ENCODE measurements at regions not wholly inside any gene's neighbourhood (a gene's known extent, or its start where the extent isn't known, plus 50 kb on each side); places are given as distances from the start of the nearest gene placed in this dataset.
"Not testable (repeated sequence)": the region's sequence is repeated elsewhere in the genome, so short reads cannot be mapped to it uniquely, and the experiment has no call there.

GRCh38 chr21:24436236-24436635 is 1171.0 kb downstream of the MRPL39 start:
- DNase-seq: no peak

DNA sequence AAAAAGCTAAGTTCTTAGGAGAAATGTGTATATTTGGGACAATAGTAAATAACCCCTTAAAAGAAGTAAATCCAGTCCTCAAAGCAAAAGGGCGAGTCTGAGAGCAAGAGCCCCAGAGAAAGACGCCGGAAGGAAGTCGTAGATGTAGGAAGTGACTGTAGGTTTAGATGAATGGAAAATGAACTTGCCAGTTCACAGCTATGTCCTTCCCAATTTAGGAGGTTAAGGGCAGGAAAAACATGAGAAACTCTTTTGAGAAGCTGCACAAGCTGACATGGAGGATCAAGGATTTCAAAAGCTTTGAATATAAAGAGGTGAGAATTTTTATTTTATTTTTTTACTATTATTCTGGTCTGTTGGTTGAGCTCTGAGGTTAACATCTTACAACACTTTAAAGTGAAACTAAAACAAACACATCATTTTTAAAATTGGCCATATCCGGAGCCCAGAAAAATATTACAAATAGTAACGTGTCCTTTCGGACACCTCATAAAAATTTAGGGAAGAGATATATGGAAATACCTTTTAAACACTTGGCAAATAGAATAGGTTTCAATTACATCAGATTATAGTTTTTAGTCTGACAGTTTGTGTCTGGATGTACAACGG is 1178.6 kb downstream of the MRPL39 start:
- DNase-seq: no peak

- DNase-seq: no peak
Measured at GRCh38 chr21:24424776-24425175, 1182.5 kb downstream of the MRPL39 start.

- DNase-seq: no peak
Measured at GRCh38 chr21:24423546-24423945, 1183.7 kb downstream of the MRPL39 start.

GRCh38 chr21:24420689-24421088 is 1186.6 kb downstream of the MRPL39 start:
- DNase-seq: no peak

DNA sequence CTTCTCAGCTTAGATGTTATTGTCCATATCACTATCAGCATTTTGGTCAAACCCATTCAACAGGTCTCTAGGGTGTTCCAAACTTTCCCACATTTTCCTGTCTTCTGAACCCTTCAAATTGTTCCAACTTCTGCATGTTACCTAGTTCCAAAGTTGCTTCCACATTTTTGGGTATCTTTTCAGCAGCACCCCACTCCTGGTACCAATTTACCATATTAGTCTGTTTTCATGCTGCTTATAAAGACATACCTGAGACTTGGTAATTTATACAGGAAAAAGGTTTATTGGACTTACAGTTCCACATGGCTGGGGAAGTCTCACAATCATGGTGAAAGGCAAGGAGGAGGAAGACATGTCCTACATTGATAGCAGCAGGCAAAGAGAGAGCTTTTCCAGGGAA is 1187.6 kb downstream of the MRPL39 start:
- DNase-seq: not testable (repeated sequence)

DNA sequence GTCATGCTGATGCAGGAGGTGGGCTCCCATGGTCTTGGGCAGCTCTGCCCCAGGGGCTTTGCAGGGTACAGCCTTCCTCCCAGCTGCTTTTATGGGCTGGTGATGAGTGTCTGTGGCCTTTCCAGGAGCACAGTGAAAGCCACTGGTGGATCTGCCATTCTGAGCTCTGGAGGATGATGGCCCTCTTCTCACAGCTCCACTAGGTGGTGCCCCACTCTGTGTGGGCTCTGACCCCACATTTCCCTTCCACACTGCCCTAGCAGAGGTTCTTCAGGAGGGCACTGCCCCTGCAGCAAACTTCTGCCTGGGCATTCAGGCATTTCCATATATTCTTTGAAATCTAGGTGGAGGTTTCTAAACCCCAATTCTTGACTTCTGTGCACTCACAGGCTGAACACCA is 1188.6 kb downstream of the MRPL39 start:
- DNase-seq: no peak

DNA sequence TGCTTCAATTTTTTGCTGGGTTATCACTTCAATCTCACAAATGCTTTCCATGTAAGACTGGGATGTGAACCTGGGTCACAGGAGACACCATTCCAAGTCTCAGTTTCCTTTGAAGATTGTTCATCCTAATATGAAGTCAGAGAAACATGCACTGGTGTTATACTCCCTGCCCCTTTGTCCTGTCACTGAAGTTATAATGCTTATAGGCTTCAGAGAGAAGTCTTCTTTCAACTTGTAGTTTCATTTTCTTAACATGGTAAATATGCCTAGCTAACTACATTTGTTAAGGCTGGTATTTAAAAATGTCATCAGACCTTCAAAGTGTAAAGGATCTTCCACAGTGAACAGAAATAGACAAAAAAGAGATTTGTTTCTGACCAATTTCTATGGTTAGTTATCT is 1195.9 kb downstream of the MRPL39 start:
- no peak for DNase-seq

DNA sequence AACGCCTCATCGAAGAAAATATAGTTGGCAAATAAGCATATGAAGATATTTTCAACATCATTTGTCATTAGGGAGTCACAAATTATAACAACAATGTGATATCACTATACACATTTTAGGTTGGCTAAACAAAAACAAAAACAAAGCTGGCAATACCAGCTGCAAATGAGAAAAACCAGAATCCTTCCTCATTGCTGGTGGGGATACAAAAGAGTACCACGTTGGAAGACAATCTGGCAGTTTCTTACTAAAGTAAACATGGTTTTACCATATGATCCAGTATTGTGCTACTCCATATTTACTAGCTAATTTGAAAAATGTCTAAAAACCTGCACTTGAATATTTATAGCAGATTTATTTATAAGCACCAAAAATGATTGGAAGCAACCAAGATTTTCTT is 1204.1 kb downstream of the MRPL39 start:
- DNase-seq: no peak

DNA sequence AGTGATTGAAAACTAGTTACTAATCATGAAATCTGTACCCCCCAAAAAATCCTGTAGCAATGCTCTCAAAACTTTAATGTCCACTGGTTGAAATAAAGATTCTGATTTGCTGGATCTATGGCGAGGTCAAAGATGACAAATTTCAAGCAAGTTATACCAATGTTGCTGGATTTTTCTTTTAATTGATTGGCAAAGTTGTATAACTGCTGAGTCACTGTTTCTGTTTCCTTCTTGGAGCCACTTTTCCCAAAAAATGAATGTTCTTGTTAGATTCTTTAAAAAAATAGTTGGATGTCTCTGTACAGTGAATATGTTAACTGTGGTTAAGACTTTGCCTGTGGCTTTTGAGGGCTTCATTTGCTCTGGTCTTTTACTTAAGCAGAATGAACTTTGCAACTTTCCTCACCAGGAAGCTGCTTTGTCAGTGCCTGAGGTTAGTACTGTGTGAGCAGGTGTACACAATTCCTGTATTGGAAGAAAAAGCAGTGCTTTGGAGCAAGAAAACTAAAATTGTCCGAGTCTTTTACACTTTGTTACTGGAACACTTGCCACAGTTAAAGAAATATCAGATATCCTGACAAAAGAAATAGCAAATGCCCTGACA is 1211.9 kb downstream of the MRPL39 start:
- no peak for DNase-seq

GRCh38 chr21:24375201-24375600 is 1232.1 kb downstream of the MRPL39 start:
- no peak for DNase-seq

DNA sequence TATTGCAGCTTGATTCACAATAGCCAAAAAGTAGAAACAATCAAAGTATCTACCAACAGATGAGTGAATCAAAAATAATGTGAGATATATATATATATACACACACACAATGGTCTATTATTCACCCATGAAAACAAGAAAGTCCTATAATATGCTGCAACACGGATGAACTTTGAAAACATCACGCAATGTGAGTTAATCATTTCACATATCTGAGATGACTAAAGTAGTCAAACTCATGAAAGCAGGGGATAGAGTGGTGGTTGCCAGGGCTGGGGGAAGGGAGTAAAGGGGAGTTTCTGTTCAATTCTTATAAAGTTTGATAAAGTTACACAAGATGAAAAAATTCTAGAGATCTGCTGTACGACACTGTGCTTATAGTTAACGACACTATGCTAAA is 1234.8 kb downstream of the MRPL39 start:
- DNase-seq: no peak

GRCh38 chr21:24369746-24370145 is 1237.5 kb downstream of the MRPL39 start:
- no peak for DNase-seq

DNA sequence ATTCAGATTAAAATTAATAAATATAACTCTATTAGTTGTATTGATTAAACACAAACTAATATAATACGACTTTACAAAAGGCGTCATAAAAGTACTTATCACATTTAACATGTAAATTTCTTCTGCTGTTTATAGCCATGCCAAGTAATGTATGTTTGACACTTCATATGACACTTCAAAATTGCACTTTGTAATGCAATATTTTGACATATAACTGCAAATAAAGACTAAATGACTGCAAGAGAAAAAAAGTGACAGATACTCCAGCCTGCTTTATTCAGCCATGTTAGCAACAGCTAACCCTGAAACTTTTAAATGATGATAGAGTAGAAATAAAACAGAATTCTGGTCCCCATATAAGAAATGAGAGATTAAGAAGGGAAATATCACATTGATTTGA is 1238.0 kb downstream of the MRPL39 start:
- no peak for DNase-seq

GRCh38 chr21:24367936-24368335 is 1239.3 kb downstream of the MRPL39 start:
- DNase-seq: no peak

DNA sequence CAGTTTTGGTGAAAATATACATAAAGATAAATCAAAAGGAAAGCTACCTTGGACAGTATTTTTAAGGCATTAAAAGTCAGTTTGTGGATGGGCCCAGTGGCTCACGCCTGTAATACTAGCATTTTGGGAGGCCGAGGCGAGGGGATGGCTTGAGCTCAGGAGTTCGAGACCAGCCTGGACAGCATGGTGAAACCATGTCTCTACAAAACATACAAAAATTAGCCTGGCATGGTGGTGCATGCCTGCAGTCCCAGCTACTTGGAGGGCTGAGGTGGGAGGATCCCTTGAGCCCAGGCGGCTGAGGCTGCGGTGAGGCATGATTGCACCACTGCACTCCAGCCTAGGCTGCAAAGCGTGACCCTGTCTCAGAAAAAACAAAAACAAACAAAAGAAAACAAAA is 1253.8 kb downstream of the MRPL39 start:
- no peak for DNase-seq

DNA sequence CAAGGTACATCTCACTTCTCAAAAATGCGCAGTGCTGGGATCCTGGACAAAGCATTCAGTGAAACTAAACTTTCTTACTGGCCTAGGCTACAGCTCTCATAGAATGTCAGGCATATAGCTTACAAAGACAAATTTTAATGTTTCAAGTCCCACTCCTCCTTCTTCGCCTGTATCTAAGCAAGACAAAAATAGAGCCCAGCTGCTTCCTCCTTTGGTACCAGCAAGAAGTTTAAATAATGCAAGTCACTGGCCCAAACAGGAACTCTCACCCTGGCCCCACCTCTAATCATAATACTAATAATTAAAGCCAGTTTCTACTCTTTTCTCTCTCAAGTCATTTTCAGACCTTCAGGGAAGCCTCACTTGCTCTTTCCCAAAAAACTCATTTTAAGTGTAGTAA is 1267.9 kb downstream of the MRPL39 start:
- DNase-seq: no peak

DNA sequence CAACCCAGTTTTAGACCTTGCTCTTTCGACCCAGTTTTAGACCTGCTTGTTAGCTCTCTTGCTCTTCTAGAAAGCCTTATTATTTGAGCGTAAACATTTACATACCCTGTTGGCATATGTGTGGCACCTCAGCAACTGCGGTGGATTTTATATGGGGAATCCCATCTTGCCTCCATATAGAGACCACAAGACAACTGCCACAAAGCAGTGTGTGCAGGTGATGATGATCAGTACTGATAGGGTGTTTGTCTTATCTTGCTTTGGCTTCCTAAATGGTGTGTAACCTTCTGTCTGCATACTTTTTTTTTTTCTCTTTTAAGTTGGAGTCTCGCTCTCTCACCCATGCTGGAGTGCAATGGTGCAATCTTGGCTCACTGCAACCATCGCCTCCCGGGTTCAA is 1270.8 kb downstream of the MRPL39 start:
- no peak for DNase-seq

- no peak for DNase-seq
Measured at GRCh38 chr21:24323536-24323935, 1283.7 kb downstream of the MRPL39 start.

- DNase-seq: no peak
Measured at GRCh38 chr21:24316277-24316922, 1290.9 kb downstream of the MRPL39 start.

DNA sequence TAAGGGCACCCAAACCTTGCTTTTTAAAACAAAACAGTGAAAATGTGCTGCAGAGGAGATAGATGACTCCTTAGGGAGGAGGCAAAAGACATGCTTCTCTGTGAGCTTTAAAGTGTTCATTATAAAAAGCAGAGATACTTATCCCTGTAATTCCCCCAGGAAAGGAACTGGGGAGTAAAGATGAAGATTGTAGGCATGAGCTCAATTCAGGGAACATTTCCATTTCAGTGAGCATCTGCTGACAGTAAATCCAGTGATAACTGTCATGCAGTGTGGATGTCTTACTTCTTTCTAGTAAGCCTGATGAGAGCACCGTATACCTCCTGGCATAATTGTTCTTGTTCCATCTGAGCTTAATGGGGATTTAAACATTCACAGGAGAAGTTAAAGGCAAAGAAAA is 1296.5 kb downstream of the MRPL39 start:
- no peak for DNase-seq

- DNase-seq: no peak
Measured at GRCh38 chr21:24308183-24308582, 1299.1 kb downstream of the MRPL39 start.

DNA sequence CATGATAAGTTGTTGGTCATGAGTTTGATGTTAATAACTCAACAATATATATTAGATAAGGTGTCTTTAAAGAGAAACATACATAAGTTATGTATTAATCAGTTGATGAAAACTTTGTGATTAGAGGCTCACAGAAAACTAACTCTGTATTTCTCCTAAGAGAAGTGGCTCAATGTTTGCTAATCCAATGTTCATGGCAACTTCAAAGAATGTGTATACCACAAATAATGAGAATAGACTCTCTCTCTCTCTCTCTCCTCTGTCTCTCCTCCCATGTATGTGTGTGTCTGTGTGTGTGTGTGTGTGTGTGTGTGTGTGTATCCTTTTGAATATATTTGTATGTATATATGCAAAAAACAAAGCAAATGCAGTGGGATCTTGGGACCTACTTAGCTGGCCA is 1304.9 kb downstream of the MRPL39 start:
- DNase-seq: no peak

DNA sequence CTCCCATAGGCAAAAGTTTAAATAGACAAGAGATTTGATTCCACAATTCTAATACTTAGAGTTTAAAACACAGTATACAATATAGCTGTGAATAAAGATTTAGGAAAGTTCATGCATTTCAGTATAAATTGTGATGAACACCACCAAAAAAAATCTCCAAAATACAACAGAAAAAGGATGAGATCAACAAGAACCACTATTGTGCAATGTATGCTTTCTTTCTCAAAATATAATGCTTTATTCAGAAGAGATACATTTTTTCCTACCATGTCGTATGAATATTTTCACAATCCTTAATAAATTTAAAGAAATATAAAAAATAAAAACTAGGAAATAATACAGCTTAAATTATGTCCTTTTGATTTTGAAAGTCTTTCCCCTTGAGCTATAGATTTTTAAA is 1309.2 kb downstream of the MRPL39 start:
- no peak for DNase-seq

GRCh38 chr21:24294171-24294570 is 1313.1 kb downstream of the MRPL39 start:
- DNase-seq: no peak

Measured in right hindlimb (tissue), 1 donor.